Sigmoid colon (tissue), 6 donors: ENCODE measurements at regions not wholly inside any gene's neighbourhood (a gene's known extent, or its start where the extent isn't known, plus 50 kb on each side); places are given as distances from the start of the nearest gene placed in this dataset.

ENCODE experiments used
- DNase-seq: peaks from one replicate; pipeline ENCODE4 v3.0.0-alpha.2; 2019
- H3K27ac ChIP-seq, 4 donors: fragments of 200-600 bp; sonication (generic); one replicate each; pipeline ENCODE4 v1.5.1; 2016 to 2019; ENCODE audit warnings: mild to moderate bottlenecking in 1 of 4
- H3K27me3 ChIP-seq, 3 donors: fragments of 200-600 bp; sonication (generic); one replicate each; pipeline ENCODE4 v1.5.1; 2019; ENCODE audit warnings: mild to moderate bottlenecking in 1 of 3
- H3K36me3 ChIP-seq, 4 donors: fragments of 200-600 bp; sonication (generic); one replicate each; pipeline ENCODE4 v1.5.1; 2016 to 2019
- H3K4me1 ChIP-seq, 4 donors: fragments of 200-600 bp; sonication (generic); one replicate each; pipeline ENCODE4 v1.5.1; 2017 to 2019
- H3K4me3 ChIP-seq, 4 donors: fragments of 200-600 bp; sonication (generic); one replicate each; pipeline ENCODE4 v1.5.1; 2017 to 2019; ENCODE audit warnings: mild to moderate bottlenecking in 2 of 4, moderate library complexity in 1 of 4
- H3K9me3 ChIP-seq, 4 donors: fragments of 200-600 bp in 3 of 4; sonication (generic) in 3 of 4; one replicate each; pipeline versions ENCODE4 v1.5.1 to v1.6.1; 2013 to 2019
- EP300 ChIP-seq, 4 donors: sonication (generic); formaldehyde crosslinking; IDR thresholded peaks; one replicate each; pipeline ENCODE4 v1.6.1; 2017; ENCODE audit warnings: antibody characterized with exemption in 4 of 4
- POLR2A ChIP-seq, 2 donors: fragments of 450-650 bp; IDR thresholded peaks; one replicate each; pipeline ENCODE4 v1.6.1; 2016; ENCODE audit warnings: antibody characterized with exemption in 2 of 2, mild to moderate bottlenecking in 2 of 2, moderate library complexity in 2 of 2
- POLR2AphosphoS5 ChIP-seq, 4 donors: sonication (generic); formaldehyde crosslinking; IDR thresholded peaks; one replicate each; pipeline ENCODE4 v1.6.1; 2017; ENCODE audit warnings: antibody characterized with exemption in 4 of 4
- WGBS, 2 donors: extraction: QIAGEN DNeasy Blood & Tissue Kit; methylation state at CpG; one replicate each; pipeline ENCODE4 v1.1.7; 2013; 5-methylcytosine and 5-hydroxymethylcytosine counted together
- intact Hi-C: fragments of 100-400 bp; cut with DNase I; formaldehyde crosslinking; loops from one replicate; pipeline ENCODE4 v1.15.1; 2023
- TF ChIP-seq, protein P1 (sequence below), 4 experiments: fragments of 450-650 bp in 3 of 4; fragments of 200-600 bp in 1 of 4; IDR thresholded peaks; one replicate each; pipeline ENCODE4 v1.5.1; 2016 to 2019; ENCODE audit warnings: antibody characterized with exemption in 4 of 4, mild to moderate bottlenecking in 3 of 4, moderate library complexity in 2 of 4
- donor health status: healthy with polysubstance abuse.
- donor health status: healthy.

DNA sequence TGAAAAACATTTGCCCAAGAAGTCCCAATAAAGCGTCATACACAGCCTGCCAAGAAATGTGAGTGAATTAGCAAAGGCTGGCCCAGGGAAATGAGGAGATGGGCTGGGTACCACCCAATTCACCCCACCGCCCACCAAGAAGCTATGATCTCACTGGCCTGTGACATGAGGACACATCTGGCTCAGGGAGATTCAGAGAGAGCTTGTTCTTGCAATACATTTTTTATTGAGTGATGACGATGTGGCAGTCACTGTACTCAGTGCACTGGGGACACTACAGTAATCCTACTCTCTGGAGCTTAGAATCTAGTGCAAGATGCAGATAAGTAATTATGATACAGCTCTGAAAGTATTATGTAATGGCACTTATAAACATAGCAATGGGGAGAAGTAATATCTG lies 64.6 kb upstream of the IGFBP2 start:
- H3K27ac ChIP-seq: peak overlapping the region in 1 of 4 donors; percentile 45

DNA sequence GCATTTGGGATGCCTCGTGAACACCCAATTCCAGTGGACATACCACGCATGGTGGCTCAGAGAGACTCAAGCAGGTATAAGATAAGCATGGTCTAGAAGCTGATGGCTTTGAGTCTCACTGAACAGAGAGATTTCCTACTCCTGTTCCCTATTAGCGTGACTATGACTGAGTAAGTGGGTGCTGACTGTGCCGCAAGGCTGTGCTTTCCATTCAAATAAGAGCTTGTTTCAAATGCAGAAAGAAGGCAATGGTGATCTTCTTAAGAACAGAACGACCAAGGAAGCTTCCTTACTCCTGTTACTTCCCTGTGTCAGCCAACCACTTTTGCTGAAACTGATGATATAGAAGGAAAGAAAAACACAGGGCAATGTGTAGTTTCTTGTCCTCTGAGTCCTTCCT lies 63.5 kb upstream of the IGFBP2 start:
- no peaks in the 10 kb centered on the region for H3K36me3 ChIP-seq
- no peaks in the 10 kb centered on the region for H3K9me3 ChIP-seq
- H3K27ac ChIP-seq: peak overlapping the region in 1 of 4 donors; percentile 45
- no peak for TF ChIP-seq EP300 (IDR thresholded peaks at IDR 0.05)
- TF ChIP-seq, protein P1, sequence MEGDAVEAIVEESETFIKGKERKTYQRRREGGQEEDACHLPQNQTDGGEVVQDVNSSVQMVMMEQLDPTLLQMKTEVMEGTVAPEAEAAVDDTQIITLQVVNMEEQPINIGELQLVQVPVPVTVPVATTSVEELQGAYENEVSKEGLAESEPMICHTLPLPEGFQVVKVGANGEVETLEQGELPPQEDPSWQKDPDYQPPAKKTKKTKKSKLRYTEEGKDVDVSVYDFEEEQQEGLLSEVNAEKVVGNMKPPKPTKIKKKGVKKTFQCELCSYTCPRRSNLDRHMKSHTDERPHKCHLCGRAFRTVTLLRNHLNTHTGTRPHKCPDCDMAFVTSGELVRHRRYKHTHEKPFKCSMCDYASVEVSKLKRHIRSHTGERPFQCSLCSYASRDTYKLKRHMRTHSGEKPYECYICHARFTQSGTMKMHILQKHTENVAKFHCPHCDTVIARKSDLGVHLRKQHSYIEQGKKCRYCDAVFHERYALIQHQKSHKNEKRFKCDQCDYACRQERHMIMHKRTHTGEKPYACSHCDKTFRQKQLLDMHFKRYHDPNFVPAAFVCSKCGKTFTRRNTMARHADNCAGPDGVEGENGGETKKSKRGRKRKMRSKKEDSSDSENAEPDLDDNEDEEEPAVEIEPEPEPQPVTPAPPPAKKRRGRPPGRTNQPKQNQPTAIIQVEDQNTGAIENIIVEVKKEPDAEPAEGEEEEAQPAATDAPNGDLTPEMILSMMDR (IDR thresholded peaks at IDR 0.05): no peak
- TF ChIP-seq POLR2A (IDR thresholded peaks at IDR 0.05): no peak
- no peak for TF ChIP-seq POLR2AphosphoS5 (IDR thresholded peaks at IDR 0.05)
- peaks cover 0 to 17% (median 13%) of the 10 kb centered on the region in 4 donors for H3K4me1 ChIP-seq
- 90 to 92% methylated on average over 5 of the region's 5 CpGs for WGBS, 2 donors
- no peak for DNase-seq
- no peaks in the 10 kb centered on the region for H3K27me3 ChIP-seq
- no peak overlapping the region for H3K4me3 ChIP-seq
- intact Hi-C loops: no loop called here

More for the DNA sequence above, 64.6 kb upstream of the IGFBP2 start:
- H3K4me3 ChIP-seq: no peak overlapping the region
- WGBS, 2 donors: 83 to 89% methylated on average over 3 of the region's 3 CpGs
- H3K27me3 ChIP-seq: no peaks in the 10 kb centered on the region
- TF ChIP-seq EP300 (IDR thresholded peaks at IDR 0.05) (no peak), POLR2A (IDR thresholded peaks at IDR 0.05) (no peak), POLR2AphosphoS5 (IDR thresholded peaks at IDR 0.05) (no peak)
- TF ChIP-seq, protein P1 (IDR thresholded peaks at IDR 0.05): no peak
- intact Hi-C loops: no loop called here
- peaks cover 0 to 10% (median 9%) of the 10 kb centered on the region in 4 donors for H3K4me1 ChIP-seq
- no peaks in the 10 kb centered on the region for H3K36me3 ChIP-seq
- H3K9me3 ChIP-seq: no peaks in the 10 kb centered on the region
- no peak for DNase-seq

DNA sequence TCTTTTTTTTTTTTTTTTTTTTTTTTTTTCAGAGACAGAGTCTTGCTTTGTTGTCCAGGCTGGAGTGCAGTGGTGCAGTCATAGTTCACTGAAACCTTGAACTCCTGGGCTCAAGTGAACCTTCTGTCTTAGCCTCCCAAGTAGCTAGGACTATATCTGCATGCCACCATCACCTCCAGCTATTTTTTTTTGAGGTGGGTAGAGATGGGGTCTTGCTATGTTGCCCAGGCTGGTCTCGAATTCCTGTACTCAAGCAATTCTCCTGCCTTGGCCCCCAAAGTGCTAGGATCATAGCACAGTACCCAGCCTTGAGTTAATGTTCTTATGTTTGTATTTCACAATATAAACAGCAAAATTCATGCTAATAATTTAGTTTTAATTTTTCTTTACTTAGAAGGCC lies 62.9 kb upstream of the IGFBP2 start:
- Histone ChIP-seq H3K36me3 (no peaks in the 10 kb centered on the region), H3K27me3 (no peaks in the 10 kb centered on the region), H3K4me3 (no peak overlapping the region), H3K27ac (no peak overlapping the region), H3K4me1 (peaks cover 0 to 17% (median 13%) of the 10 kb centered on the region in 4 donors), H3K9me3 (no peaks in the 10 kb centered on the region)
- no peak for TF ChIP-seq POLR2AphosphoS5 (IDR thresholded peaks at IDR 0.05)
- TF ChIP-seq, protein P1 (IDR thresholded peaks at IDR 0.05): no peak
- no peak for TF ChIP-seq EP300 (IDR thresholded peaks at IDR 0.05)
- no peak for TF ChIP-seq POLR2A (IDR thresholded peaks at IDR 0.05)
- DNase-seq: no peak
- intact Hi-C loops: no loop called here
- WGBS, 2 donors: 73 to 78% methylated on average over 1 of the region's 1 CpG

DNA sequence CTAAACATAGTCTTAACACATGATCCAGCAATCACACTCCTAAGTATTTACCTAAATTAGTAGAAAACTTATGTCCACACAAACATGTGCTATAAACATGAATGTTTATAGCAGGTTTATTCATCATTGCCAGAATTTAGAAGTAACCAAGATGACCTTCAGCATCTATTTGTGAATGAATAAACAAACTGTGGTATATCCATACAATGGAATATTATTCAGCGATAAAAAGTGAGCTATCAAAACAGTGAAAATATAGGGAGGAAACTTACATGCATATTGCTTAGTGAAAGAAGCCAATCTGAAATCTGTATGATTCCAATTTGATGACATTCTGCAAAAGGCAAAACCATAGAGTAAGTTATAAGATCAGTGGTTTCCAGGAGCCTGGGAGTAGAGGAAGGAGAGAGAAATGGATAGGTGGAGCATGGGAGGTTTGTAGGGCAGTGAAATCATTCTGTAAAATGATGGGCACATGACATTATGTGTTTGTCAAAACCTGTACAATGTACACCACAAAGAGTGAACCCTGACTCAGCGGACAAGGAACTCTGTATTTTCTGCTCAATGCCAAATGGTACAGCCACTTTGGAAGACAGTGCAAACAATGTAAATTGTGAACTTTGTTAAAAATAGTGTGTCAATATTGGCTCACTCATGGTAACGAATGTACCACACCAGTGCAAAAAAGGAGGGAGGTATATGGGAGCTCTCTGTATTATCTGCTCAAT lies 61.9 kb upstream of the IGFBP2 start:
- intact Hi-C loops: no loop called here
- WGBS, 2 donors: 75 to 91% methylated on average over 3 of the region's 3 CpGs

More for the DNA sequence above, 61.9 kb upstream of the IGFBP2 start:
- TF ChIP-seq POLR2A (IDR thresholded peaks at IDR 0.05) (no peak), EP300 (IDR thresholded peaks at IDR 0.05) (no peak)
- TF ChIP-seq, protein P1 (IDR thresholded peaks at IDR 0.05): no peak
- DNase-seq: no peak
- no peaks in the 10 kb centered on the region for H3K36me3 ChIP-seq
- H3K9me3 ChIP-seq: no peaks in the 10 kb centered on the region
- peak overlapping the region in 1 of 4 donors; percentile 82 for H3K27ac ChIP-seq
- H3K4me1 ChIP-seq: peaks cover 0 to 17% (median 13%) of the 10 kb centered on the region in 4 donors
- no peaks in the 10 kb centered on the region for H3K27me3 ChIP-seq
- H3K4me3 ChIP-seq: no peak overlapping the region
